Ishikawa (cell line): ENCODE measurements at regions not wholly inside any gene's neighbourhood (a gene's known extent, or its start where the extent isn't known, plus 50 kb on each side); places are given as distances from the start of the nearest gene placed in this dataset.

Experiments used
- CEBPB ChIP-seq: IDR thresholded peaks from 2 replicates; pipeline ENCODE4 v1.6.1; 2012
- CREB1 ChIP-seq: IDR thresholded peaks from 2 replicates; pipeline ENCODE4 v1.6.1; 2012; ENCODE audit warnings: low read depth
- EGR1 ChIP-seq: IDR thresholded peaks from 2 replicates; pipeline ENCODE4 v1.6.1; 2012
- EP300 ChIP-seq: IDR thresholded peaks from 2 replicates; pipeline ENCODE4 v1.6.1; 2012; ENCODE audit warnings: borderline replicate concordance
- FOXM1 ChIP-seq: IDR thresholded peaks from 2 replicates; pipeline ENCODE4 v1.6.1; 2012; ENCODE audit warnings: low read depth, borderline replicate concordance
- MAX ChIP-seq: IDR thresholded peaks from 2 replicates; pipeline ENCODE4 v1.6.1; 2012
- NFIC ChIP-seq: IDR thresholded peaks from 2 replicates; pipeline ENCODE4 v1.6.1; 2012
- RAD21 ChIP-seq: IDR thresholded peaks from 2 replicates; pipeline ENCODE4 v1.6.1; 2012; ENCODE audit warnings: low read depth
- REST ChIP-seq: IDR thresholded peaks from 2 replicates; pipeline ENCODE4 v1.6.1; 2012; ENCODE audit warnings: low read depth, mild to moderate bottlenecking
- TAF1 ChIP-seq: IDR thresholded peaks from 2 replicates; pipeline ENCODE4 v1.6.1; 2012; ENCODE audit warnings: low read depth, mild to moderate bottlenecking
- TCF12 ChIP-seq: IDR thresholded peaks from 2 replicates; pipeline ENCODE4 v1.6.1; 2012; ENCODE audit warnings: low read depth
- TEAD4 ChIP-seq: IDR thresholded peaks from 2 replicates; pipeline ENCODE4 v1.6.1; 2012
- USF1 ChIP-seq: IDR thresholded peaks from 2 replicates; pipeline ENCODE4 v1.6.1; 2012
- YY1 ChIP-seq: IDR thresholded peaks from 2 replicates; pipeline ENCODE4 v1.6.1; 2012; ENCODE audit warnings: low read depth

GRCh38 chr13:79682164-79682563, 201.2 kb downstream of the NDFIP2 start:
- no peak for TF ChIP-seq EP300
- no peak for TF ChIP-seq REST
- no peak for TF ChIP-seq TEAD4
- TF ChIP-seq TAF1 = no peak
- no peak for TF ChIP-seq USF1
- TF ChIP-seq TCF12 = no peak
- no peak for TF ChIP-seq CEBPB
- TF ChIP-seq FOXM1 = no peak
- TF ChIP-seq RAD21 = no peak
- no peak for TF ChIP-seq EGR1
- no peak for TF ChIP-seq NFIC
- no peak for TF ChIP-seq CREB1
- no peak for TF ChIP-seq MAX
- no peak for TF ChIP-seq YY1
